Epidermal melanocyte (primary cell): ENCODE measurements at regions not wholly inside any gene's neighbourhood (a gene's known extent, or its start where the extent isn't known, plus 50 kb on each side); places are given as distances from the start of the nearest gene placed in this dataset.

Experiments used
- DNase-seq: peaks from one replicate; pipeline ENCODE4 v3.0.0; 2011; ENCODE audit warnings: low spot score; ENCODE audit not compliant: insufficient read length

- no peak for DNase-seq
Observed at GRCh38 chr2:8260213-8260612, 421.6 kb upstream of the ID2 start.

- DNase-seq, result no peak
Observed at GRCh38 chr2:8263901-8264300, 418.0 kb upstream of the ID2 start.

- DNase-seq, result no peak
Observed at GRCh38 chr2:8264981-8265380, 416.9 kb upstream of the ID2 start.

- no peak for DNase-seq
Observed at GRCh38 chr2:8265476-8266226, 416.2 kb upstream of the ID2 start.

DNA sequence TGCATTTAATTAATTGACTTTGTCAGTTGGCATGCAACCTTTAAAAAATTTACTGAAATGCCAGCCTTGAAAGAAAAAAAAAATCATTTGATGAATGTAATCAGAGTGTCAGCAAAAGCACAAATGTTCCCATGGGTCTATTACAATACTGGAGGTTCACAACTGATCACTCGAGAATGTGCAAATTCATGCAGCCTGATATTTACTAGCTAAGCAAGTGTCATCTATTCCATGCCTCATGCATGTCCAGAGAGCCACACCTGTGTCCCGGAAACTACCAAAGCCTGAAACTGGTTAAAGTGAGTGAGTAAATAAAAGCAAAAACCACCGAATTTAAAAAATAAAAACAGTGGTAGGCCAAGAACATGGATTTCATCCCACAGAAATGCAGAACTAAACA is 415.3 kb upstream of the ID2 start:
- no peak for DNase-seq

GRCh38 chr2:8267048-8267447 is 414.8 kb upstream of the ID2 start:
- DNase-seq, result no peak

DNA sequence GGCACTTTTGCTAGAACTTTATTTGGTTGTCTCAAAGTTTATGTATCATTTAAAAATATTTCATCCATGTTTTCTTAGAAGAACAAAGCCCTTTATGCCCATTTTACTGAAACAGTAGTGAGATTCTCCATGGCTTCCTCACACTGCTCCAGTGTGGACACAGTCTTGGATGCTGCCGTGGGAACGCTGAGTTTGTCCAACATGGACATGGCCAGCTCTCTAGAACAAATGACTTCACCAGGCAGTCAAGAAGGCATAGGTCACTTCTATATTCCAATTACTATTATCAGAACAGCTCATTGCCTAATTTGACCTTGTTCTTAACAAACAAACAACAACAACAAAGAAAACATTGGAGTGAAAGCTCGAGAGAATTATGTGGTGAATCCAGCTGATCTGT is 414.1 kb upstream of the ID2 start:
- no peak for DNase-seq

- DNase-seq, result no peak
Observed at GRCh38 chr2:8268172-8268783, 413.6 kb upstream of the ID2 start.

DNA sequence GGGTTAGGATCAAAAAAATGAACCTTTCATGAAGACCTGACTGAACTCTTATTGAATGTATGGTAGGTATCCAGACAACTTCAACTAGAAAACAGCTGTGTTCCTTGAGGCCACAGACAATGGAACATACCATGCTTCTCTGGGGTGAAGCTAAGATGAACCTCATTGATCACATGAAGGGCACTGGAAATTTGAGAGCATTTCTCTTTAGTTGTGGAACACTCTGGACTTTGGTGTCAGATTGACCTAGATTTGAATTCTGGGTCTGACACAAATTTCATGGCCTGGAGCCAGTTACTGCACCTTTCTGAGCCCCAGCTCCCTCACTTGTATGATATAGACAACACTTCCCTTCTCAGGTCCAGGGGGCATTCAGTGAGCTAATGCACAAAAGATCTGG is 411.2 kb upstream of the ID2 start:
- no peak for DNase-seq

GRCh38 chr2:8271461-8271860 is 410.4 kb upstream of the ID2 start:
- DNase-seq, result no peak

DNA sequence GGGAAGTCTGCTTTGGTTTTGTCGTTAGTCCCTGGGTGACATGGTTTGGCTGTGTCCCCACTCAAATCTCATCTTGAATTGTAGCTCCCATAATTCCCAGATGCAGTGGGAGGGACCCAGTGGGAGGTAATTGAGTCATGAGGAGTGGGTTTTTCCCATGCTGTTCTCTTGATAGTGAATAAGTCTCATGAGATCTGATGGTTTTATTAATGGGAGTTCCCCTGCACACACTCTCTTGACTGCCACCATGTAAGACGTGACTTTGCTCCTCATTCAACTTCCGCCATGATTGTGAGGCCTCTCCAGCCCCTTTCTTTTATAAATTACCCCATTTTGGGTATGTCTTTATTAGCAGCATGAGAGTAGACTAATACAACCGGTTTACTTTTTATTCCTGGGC is 405.8 kb upstream of the ID2 start:
- DNase-seq, result no peak

- DNase-seq, result no peak
Observed at GRCh38 chr2:8277921-8278571, 403.8 kb upstream of the ID2 start.

GRCh38 chr2:8278709-8279354 is 403.0 kb upstream of the ID2 start:
- DNase-seq, result no peak

DNA sequence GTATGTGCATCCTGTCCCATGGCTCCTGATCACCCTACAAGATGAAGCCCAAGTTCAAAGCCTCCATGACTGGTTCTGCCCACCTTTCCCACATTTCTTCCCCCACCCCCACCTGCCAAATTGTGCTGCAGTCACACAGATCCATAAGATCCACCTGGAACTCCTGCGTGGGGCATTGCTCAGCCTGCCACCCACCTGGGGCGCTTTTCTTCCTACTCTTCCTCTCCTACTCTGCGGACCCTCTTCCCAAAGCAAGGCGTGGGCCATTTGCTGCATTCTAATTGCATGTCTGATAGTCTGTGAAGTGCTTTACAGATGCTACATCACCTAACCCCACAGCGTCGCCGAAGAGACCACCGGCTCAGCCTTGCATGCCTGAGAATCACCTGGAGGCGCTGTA is 402.4 kb upstream of the ID2 start:
- no peak for DNase-seq

GRCh38 chr2:8281234-8281633 is 400.6 kb upstream of the ID2 start:
- DNase-seq, result no peak

- DNase-seq, result no peak
Observed at GRCh38 chr2:8281950-8282857, 399.7 kb upstream of the ID2 start.

GRCh38 chr2:8282858-8283252 is 399.0 kb upstream of the ID2 start:
- DNase-seq, result no peak

DNA sequence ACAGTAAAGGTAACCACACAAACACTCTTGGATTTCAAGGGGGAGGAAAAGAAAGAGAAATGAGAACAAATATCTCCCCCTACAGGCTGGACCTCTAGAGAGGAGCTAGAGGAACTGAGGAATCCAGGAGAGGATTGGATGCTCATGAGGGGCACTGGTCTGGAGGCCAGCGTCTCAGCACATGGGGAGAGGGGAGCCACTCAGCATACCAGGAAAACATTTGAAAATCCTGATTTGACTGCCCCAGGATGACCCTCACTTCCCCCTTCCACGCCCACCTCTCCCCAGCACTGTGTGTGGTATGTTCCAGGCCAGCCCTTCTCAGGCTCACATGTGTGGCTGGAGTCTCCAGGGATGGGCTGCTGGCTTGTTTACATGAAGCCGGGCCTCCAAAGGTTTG is 396.8 kb upstream of the ID2 start:
- DNase-seq, result no peak

- DNase-seq, result no peak
Observed at GRCh38 chr2:8285898-8286297, 396.0 kb upstream of the ID2 start.

DNA sequence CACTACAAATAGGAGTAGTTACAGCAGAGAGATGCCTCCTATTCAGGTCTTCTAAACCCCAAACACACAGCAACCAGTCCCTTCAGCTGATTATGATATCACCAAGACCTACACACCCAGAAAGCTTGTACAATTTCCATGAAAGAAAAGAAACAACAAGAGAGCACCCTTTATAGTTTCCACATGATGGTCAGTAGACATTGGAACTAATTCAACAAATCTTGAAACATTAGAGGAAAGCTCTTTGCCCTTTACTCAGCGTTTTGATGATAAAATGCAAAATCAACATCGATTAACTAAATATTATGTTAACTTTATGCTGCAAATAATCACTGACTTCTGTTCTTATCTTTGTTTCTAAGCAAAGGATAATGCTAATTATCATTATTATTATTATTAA is 393.6 kb upstream of the ID2 start:
- DNase-seq, result no peak

- DNase-seq, result no peak
Observed at GRCh38 chr2:8289111-8289510, 392.7 kb upstream of the ID2 start.
